Right ventricle myocardium inferior (tissue), 1 donor: ENCODE measurements at regions not wholly inside any gene's neighbourhood (a gene's known extent, or its start where the extent isn't known, plus 50 kb on each side); places are given as distances from the start of the nearest gene placed in this dataset.
A peak's percentile ranks its signal among the peaks of the same experiment; 100 is the strongest.

Experiments
- ATAC-seq: fragments of 200-7000 bp; cut with Tn5 transposase; one replicate; pipeline ENCODE4 v1.9.1; 2020; ENCODE audit warnings: mild to moderate bottlenecking, moderate library complexity
- DNase-seq: peaks from one replicate; pipeline ENCODE4 v3.0.0; 2021; ENCODE audit errors: missing footprints
- intact Hi-C: fragments of 100-400 bp; cut with DNase I; formaldehyde crosslinking; loops from one replicate; pipeline ENCODE4 v1.11.0; 2022
- donor health status: DM: no; HTN: yes; CAD: no; lungs with severe emphysema.

GRCh38 chr13:105957769-105958438 lies 577.6 kb downstream of the EFNB2 start:
- DNase-seq (no peak), ATAC-seq (no peak)
- intact Hi-C loops: no loop called here

GRCh38 chr13:105956921-105957320 lies 578.5 kb downstream of the EFNB2 start:
- intact Hi-C loops: no loop called here
- DNase-seq: no peak
- peak; percentile 23 for ATAC-seq

GRCh38 chr13:105952973-105953290 lies 582.5 kb downstream of the EFNB2 start:
- no peak for ATAC-seq
- intact Hi-C loops: no loop called here
- no peak for DNase-seq

- ATAC-seq: no peak
- intact Hi-C loops: no loop called here
- no peak for DNase-seq
Measured at GRCh38 chr13:105952233-105952972, 583.1 kb downstream of the EFNB2 start.

GRCh38 chr13:105948143-105948542 lies 587.3 kb downstream of the EFNB2 start:
- intact Hi-C loops: no loop called here
- no peak for ATAC-seq
- DNase-seq: no peak

- DNase-seq (no peak), ATAC-seq (no peak)
- intact Hi-C loops: no loop called here
Measured at GRCh38 chr13:105940882-105941281, 594.6 kb downstream of the EFNB2 start.

- DNase-seq (no peak), ATAC-seq (peak; percentile 71)
- intact Hi-C loops: no loop called here
Measured at GRCh38 chr13:105937451-105937850, 598.0 kb downstream of the EFNB2 start.

- DNase-seq (no peak), ATAC-seq (no peak)
- intact Hi-C loops: no loop called here
Measured at GRCh38 chr13:105936816-105937215, 598.6 kb downstream of the EFNB2 start.

GRCh38 chr13:105929505-105929904 lies 606.0 kb downstream of the EFNB2 start:
- intact Hi-C loops: no loop called here

GRCh38 chr13:105928901-105929300 lies 606.6 kb downstream of the EFNB2 start:
- intact Hi-C loops: no loop called here
- ATAC-seq (no peak), DNase-seq (no peak)

More at GRCh38 chr13:105929505-105929904, 606.0 kb downstream of the EFNB2 start:
- ATAC-seq (no peak), DNase-seq (no peak)

GRCh38 chr13:105928048-105928447 lies 607.4 kb downstream of the EFNB2 start:
- no peak for DNase-seq
- intact Hi-C loops: no loop called here
- no peak for ATAC-seq

- ATAC-seq (no peak), DNase-seq (no peak)
- intact Hi-C loops: no loop called here
Measured at GRCh38 chr13:105925496-105925895, 610.0 kb downstream of the EFNB2 start.

GRCh38 chr13:105921711-105922110 lies 613.8 kb downstream of the EFNB2 start:
- ATAC-seq: no peak
- no peak for DNase-seq
- intact Hi-C loops: no loop called here

- DNase-seq (no peak), ATAC-seq (no peak)
- intact Hi-C loops: no loop called here
Measured at GRCh38 chr13:105920370-105920769, 615.1 kb downstream of the EFNB2 start.

- ATAC-seq: peak; percentile 3
- DNase-seq: peak; percentile 50
- intact Hi-C loops: no loop called here
Measured at GRCh38 chr13:105918842-105919741, 616.4 kb downstream of the EFNB2 start.

- intact Hi-C loops: no loop called here
- DNase-seq: no peak
- no peak for ATAC-seq
Measured at GRCh38 chr13:105915146-105915850, 620.2 kb downstream of the EFNB2 start.

- ATAC-seq: no peak
- no peak for DNase-seq
- intact Hi-C loops: no loop called here
Measured at GRCh38 chr13:105914291-105915036, 621.0 kb downstream of the EFNB2 start.

- DNase-seq (no peak), ATAC-seq (no peak)
- intact Hi-C loops: no loop called here
Measured at GRCh38 chr13:105908586-105908985, 626.9 kb downstream of the EFNB2 start.
